Adrenal gland (tissue), 5 donors: ENCODE measurements at regions not wholly inside any gene's neighbourhood (a gene's known extent, or its start where the extent isn't known, plus 50 kb on each side); places are given as distances from the start of the nearest gene placed in this dataset.

Experiments used
- CTCF ChIP-seq, 6 experiments: fragments of 450-650 bp in 4 of 6; fragments of 200-600 bp in 2 of 6; sonication (generic) in 1 of 6; IDR thresholded peaks; 1 replicate in 5 of 6; 2 replicates in 1 of 6; pipeline versions ENCODE4 v1.5.1 to v1.8.0; 2016 to 2021; ENCODE audit warnings: antibody characterized with exemption in 6 of 6, mild to moderate bottlenecking in 2 of 6, moderate library complexity in 1 of 6
- POLR2A ChIP-seq, 2 donors: fragments of 450-650 bp; IDR thresholded peaks; one replicate each; pipeline ENCODE4 v1.6.1; 2017; ENCODE audit warnings: antibody characterized with exemption in 2 of 2, mild to moderate bottlenecking in 2 of 2, moderate library complexity in 1 of 2
- donor health status: DM: no; HTN: no; CAD: no.

GRCh38 chr11:29562183-29562582 is 454.6 kb downstream of the KCNA4 start:
- TF ChIP-seq CTCF (IDR thresholded peaks at IDR 0.05) (no peak), POLR2A (IDR thresholded peaks at IDR 0.05) (no peak)
